NCI-H2227 treated with DMSO at 0.1 percent for 48 hours (cell line): ENCODE measurements at regions not wholly inside any gene's neighbourhood (a gene's known extent, or its start where the extent isn't known, plus 50 kb on each side); places are given as distances from the start of the nearest gene placed in this dataset.

ENCODE experiments used
- DNase-seq: peaks from one replicate; lab custom pipeline; 2025; lab: John Stamatoyannopoulos, UW

DNA sequence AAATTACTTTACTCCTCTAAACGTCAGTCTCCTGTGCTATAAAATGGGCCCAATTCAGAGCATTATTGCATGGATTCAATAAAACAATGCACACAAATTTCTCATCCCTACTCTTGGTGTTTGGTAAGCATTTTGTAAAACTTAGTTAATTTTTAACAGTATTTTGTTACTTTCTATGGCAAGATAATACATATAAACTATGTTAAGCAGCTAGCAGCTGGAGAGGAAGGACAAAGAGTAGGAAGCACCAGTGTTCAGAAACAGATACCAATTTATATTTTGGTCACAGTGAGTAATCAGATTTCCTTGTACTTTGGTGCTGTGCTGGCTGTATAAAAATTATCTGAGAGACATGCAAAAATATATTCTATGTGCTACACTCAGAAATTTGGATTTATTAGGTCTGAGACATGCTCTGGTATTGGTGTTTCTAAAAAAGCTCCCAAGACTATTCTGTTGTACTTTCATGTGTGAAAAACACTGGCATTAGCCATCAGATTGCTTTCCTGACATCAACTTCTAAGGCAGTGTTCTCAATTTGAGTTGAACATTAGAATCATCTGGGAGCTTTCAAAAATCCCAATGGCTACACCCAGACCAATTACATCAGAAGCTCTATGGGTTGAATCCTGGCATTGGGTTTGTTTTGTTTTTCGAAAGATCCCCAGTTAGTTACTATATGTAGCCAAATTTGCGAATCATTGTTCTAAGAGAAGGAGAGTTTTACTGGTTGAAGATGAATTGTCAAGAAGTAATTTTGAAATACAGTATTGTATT, 100.3 kb upstream of the C1orf87 start:
- DNase-seq: no peak

GRCh38 chr1:60173006-60173405, 99.4 kb upstream of the C1orf87 start:
- DNase-seq: no peak

GRCh38 chr1:60171801-60172200, 98.2 kb upstream of the C1orf87 start:
- no peak for DNase-seq

- DNase-seq: no peak
Measured at GRCh38 chr1:60170709-60171108, 97.1 kb upstream of the C1orf87 start.

DNA sequence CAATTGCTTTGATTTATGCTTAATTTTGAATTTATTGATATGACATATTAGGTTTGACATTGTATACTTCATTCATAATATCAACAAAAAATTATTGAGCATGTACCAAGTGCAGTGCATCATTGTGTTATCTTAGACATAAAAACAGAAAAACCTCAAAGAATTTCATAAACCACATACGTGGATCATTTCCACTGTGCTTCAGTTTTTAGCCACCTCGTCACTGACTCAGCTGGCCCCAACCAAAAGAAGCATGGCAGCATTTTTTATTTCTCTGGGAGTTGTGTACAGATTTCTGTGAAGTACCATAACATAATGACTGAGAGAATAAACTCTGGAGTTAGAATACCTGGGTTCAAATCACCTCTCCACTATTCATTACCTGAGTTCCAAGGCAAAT, 95.6 kb upstream of the C1orf87 start:
- no peak for DNase-seq

GRCh38 chr1:60162936-60163335, 89.4 kb upstream of the C1orf87 start:
- no peak for DNase-seq

GRCh38 chr1:60160141-60160540, 86.6 kb upstream of the C1orf87 start:
- no peak for DNase-seq

DNA sequence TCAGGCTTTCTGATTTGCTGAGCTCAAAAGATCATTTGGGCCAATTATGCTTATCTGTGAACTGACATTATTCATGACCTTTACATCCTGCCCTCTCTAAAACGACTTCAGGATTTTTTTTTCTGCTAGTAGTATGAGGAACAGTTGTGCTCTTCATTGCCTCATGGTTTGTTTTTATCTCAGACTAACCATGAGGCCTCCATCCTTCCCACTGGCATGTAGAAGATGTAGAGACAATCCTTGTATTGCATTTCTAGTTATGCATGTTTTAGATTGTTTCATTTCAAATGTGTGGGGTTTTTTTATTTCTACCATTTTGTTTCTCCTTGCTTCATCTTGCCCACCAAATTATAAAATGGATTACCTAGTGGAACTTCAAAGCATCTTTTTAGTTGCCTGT, 82.8 kb upstream of the C1orf87 start:
- no peak for DNase-seq

DNA sequence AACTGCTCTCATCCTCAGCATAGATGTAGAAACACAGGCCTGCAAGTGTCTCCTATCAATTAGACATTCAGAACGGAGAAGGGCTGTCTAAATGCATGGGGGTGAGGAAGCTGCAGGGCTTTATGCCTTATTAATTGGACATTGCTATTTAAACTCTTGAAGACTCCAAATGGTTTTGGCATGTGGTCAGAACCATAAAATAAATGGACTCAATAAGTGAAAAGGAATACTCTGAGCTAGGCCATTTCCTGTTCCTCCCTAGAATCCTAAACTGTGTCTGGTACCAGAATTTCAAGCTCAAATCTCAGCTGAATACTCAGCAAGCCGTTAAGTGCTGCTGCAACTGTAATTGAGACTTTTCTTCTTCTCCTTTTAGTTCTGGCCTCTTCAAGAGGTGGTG, 80.4 kb upstream of the C1orf87 start:
- DNase-seq: no peak

- DNase-seq: no peak
Measured at GRCh38 chr1:60152891-60153290, 79.3 kb upstream of the C1orf87 start.

- no peak for DNase-seq
Measured at GRCh38 chr1:60151311-60151710, 77.7 kb upstream of the C1orf87 start.

DNA sequence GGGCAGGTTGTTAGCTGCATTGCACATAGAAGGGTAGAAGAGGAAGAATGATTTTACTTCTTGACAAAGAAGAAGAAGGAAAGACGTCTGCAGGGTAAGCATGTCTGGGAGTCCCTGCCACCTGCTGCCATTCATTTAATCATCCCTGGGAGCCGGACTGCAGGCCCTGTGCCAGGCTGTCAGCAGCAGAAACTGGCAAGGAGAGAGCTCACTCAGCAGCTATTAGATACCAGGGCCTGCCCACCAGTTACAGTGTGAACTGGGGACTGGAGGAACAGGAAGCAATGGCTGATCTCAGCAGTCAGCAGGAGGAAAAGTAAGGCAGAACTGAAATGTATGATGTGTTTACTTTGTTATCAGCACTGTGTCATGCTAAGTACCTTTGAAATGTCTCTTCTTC, 75.7 kb upstream of the C1orf87 start:
- DNase-seq: no peak

DNA sequence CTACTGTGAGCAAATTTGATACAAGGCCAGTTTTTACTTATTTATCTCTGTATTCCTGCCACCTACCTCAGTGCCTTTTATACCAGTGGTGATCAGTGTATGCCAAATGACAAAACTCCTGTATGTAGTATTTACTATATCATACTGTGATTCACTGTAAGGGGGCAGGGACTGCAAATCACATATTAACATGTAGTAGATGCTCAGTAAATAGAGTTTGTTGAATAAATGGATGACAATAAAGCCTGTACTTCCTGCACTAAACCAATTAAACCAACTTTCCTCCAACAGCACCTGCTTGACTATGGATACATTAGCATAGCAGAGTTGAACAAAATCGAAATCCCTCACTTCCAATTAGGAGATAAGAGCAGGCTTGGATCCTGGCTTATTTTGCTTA, 73.3 kb upstream of the C1orf87 start:
- DNase-seq: no peak

GRCh38 chr1:60145771-60146170, 72.2 kb upstream of the C1orf87 start:
- DNase-seq: no peak

DNA sequence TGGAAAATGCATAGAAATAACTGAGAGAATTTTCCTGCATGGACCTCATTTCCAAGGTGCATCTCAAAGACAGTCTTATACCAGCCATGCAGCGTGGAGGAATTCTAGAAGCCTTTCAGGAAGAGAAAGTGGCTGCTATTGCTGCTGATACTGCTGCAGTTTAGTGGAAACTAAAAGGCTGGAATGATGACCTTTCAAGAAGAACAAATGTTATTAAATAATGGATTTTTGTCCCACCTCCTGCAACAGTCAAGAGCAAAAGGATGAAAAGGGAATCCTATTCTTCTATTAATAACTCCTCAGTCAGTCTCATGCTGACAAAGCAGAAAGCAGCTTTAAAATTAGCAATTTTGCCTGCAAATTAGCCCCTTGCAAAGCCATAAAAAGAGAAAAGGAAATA, 68.2 kb upstream of the C1orf87 start:
- DNase-seq: no peak

DNA sequence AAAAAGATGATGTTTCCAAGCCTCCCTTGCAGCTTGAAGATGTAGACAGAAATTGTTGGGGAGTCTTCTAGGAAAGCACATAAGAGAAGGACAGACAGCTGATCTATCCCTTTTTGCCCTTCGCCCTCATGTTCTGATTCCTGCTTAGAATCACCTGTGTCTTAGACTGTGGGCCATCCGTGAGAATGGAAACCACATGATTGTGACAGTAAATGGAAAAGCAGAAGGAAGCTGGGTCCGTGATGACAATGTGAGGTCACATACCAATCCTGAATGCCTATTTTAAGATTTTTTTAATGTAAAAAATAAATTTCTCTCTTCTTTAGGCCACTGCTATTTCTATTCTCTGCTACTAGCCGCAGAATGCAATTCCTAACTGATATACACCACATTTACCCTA, 67.7 kb upstream of the C1orf87 start:
- no peak for DNase-seq

DNA sequence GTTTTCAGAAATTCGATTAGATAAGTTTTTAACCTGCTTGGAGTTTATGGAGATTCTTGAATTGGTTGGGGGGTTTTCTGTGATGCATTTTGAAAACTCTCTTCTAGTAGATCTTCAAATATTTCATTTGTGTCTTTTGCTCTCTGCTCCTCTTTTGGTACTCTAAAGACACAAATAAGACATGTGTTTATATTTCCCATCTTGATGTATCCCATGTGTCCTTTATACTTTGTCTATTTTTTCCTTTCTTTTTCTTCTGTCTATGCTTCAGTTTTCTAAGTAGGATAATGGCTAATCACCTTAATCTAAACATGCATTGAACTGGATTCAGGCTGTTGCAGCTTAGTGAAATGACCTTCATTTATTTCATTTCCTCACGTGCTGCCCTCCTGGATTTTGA, 63.8 kb upstream of the C1orf87 start:
- no peak for DNase-seq

GRCh38 chr1:60136395-60136794, 62.8 kb upstream of the C1orf87 start:
- no peak for DNase-seq

GRCh38 chr1:60134716-60135115, 61.1 kb upstream of the C1orf87 start:
- no peak for DNase-seq

- no peak for DNase-seq
Measured at GRCh38 chr1:60133848-60134247, 60.3 kb upstream of the C1orf87 start.

DNA sequence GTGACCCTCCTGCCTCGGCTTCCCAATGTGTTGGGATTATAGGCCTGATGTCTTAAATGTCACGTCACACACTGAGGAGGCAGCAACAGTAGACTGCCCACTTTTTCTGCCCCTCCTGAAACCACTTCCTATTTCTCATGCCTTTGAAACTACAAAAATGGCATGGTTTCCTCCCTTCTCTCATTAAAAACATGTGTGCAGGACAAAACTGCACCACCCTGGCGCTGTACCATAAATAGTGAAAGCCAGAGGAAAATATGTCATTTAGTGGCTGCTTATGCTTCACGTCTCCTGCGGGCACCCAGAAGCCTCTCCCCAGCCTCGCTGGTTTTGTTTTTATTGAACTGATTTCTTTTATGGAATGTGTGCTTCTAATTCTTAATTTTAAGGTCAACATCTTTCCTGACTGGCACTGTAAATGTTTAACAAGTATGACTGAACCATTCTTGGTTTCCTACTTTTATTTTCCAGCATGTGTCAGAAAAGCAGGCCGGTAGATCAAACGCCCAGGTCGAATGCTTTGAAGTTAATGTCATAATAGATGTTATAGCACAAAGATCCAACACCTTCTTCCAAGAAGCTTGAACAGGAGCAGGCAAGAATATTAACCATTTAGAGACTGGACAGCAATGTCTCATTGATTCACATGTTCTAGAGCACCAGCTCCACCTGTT, 59.6 kb upstream of the C1orf87 start:
- DNase-seq: no peak

GRCh38 chr1:60132108-60132507, 58.5 kb upstream of the C1orf87 start:
- DNase-seq: no peak

DNA sequence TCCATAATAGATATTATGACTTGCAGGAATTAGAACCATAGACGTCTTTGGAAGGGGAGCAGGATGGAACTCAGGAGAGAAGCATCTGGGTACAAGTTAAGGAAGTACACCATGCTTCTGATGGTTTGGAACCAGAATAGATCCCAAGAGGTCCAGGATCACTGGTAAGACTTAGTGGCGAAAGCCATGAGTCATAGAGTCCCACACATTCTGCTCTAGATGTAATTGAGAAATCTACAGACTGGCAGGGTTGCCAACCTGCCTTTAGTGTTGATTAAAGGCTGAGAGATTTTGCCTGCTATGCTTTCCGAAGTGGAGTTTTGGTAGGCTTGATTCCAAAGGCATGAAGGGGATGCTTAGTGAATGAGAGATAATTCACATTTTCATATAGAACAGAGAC, 57.1 kb upstream of the C1orf87 start:
- DNase-seq: no peak

DNA sequence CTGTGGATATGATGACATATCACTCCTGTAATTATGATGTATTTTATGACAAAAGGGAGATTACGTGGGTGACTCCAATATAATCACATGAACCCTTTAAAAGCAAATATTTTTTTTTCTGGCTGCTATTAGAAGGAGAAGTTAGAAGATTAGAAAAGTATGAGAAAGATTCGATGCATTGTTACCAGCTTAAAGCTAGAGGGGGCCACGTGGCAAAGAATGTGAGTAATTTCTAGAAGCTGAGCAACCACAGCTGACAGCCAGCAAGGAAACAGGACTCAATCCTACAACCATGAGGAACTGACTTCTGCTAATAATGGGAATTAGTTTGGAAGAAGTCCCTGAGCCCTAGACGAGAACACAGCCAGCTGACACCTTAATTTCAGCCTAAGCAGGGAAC, 56.3 kb upstream of the C1orf87 start:
- no peak for DNase-seq
